HG02938 (cell line): ENCODE measurements at regions not wholly inside any gene's neighbourhood (a gene's known extent, or its start where the extent isn't known, plus 50 kb on each side); places are given as distances from the start of the nearest gene placed in this dataset.

Source experiments
- ATAC-seq: cut with Tn5 transposase; IDR thresholded peaks from one replicate; pipeline ENCODE4 v1.9.1; 2021; ENCODE audit warnings: mild to moderate bottlenecking, moderate library complexity; ENCODE audit not compliant: unreplicated experiment

GRCh38 chr14:89630101-89630829, 213.2 kb upstream of the FOXN3 start:
- no peak for ATAC-seq

DNA sequence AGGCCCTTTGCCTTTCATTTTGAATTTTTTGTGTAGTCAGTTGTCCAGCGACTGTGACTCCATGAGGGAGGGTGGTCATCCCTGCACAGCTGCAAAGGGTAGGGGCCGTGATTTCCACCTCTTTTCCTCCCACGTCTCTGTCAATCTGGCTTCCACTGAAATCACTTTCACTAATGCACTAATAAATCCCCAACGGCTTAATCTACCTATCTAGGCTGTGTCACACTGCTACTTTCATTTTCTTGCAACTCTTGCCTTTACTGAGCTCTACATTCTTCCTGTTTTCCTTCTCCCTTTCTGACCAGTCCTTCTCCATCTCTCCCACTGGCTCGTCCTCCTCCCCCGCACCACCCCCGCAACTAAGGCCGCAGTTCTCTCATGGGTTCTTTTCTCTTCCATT, 212.3 kb upstream of the FOXN3 start:
- no peak for ATAC-seq

DNA sequence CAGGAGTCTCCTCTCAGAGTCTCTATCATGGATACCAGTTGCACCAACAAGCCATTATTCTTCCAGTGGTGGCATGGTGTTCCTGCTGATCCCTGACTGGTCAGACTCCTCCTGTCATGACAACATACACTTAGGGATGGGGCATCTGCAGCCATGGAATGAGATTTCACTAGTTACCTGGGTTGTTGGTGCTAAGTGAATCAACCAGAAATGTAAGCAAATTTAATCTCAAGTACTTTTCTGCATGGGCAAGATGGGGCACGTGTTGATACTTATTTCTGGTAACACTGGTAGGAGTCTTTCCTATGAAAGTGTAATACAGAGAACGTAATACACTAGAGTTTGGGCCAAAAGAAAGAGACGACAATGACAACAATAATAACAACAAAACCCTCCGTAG, 211.5 kb upstream of the FOXN3 start:
- ATAC-seq = no peak

GRCh38 chr14:89626233-89626806, 209.3 kb upstream of the FOXN3 start:
- peak; percentile 54 for ATAC-seq

DNA sequence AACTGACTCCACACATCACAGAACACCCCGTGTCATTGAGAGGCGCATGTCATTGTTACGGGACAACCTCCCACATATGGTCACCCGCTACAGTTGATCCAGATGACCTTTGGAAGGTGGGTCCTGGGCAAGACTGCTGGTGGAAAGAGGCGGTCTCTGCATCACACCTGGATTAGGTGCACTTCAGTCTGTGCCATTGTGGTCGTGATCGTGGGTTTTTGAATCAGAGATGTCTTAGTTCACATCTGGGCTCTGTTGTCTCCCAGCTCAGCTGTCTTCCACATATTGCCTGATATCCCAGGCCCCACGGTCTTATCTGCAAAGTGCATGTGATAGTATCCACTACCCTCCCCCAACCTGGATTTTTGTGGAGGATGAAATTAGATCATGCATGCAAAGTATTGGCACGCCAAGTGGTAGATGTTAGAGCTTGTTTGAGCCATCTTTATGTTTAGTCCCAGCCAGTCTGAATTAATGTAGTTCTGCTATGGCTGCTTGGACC, 208.7 kb upstream of the FOXN3 start:
- no peak for ATAC-seq

- no peak for ATAC-seq
Observed at GRCh38 chr14:89625244-89625713, 208.2 kb upstream of the FOXN3 start.

DNA sequence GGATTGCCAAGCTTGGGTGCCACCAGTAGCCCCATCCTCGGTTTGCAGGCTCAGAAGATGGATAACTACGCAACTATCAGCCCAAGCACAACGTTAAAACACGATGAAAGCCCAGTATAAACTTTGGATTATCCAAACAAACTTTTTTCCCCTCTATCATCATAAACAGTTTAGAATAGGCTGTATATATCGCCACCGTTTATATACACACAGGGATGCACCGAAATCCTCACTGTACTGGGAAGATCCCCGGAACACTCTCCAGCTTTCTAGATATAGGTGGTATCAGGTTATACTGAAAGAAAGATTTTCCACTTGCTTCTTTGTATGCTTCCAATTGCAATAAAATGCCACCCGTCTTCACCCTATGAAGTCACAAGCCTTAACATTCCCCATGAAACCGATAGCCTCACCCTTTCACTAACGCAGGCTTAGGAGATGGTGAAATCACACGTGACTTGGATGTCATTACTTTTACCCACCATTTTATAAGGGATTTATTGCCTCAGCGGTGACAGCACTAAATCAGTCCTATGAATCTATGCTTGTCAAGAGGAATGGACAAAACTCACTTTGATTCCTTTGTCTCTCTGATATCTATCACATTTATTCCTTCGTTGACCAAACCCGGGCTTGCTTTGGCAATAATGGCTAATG, 207.6 kb upstream of the FOXN3 start:
- ATAC-seq = no peak

GRCh38 chr14:89621791-89622638, 205.0 kb upstream of the FOXN3 start:
- no peak for ATAC-seq

- ATAC-seq = no peak
Observed at GRCh38 chr14:89621009-89621421, 204.0 kb upstream of the FOXN3 start.

DNA sequence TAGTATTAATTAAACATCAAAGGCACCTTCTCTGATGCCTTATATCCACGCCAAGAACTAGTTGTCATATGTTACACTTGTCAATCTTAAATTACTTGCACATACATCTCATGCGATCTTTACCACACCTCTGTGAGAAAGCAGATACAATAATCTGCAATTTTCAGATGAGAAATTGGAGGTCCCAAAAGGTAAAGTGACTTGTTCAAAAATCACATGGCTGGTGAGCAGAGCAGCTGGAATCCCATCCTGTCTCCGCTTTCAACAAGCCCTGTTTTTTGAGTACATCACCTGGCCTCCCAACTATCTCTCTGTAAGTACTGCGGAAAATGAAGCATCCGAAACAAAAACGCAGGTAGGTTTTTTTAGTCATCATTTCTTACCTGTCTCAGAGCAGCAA, 203.4 kb upstream of the FOXN3 start:
- no peak for ATAC-seq

GRCh38 chr14:89619596-89619995, 202.6 kb upstream of the FOXN3 start:
- no peak for ATAC-seq

- ATAC-seq = peak; percentile 40
Observed at GRCh38 chr14:89618811-89619551, 201.9 kb upstream of the FOXN3 start.

DNA sequence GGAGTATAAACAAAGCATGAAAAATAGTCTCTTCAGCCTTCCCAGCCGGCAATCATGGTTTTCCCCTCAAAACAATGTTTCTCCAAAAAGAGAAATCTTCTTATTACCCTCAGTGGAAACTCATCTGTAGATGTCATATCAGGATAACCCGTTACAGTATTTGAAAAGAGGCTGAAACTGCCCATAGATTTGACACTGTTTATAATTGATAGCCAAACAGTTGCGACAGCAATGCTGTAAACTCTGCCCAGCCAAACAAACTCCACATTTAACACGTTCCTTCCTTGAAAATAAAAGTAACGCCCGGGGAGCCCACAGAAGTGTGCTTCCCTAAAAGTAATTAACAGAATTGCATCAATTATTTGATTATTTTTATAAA, 201.3 kb upstream of the FOXN3 start:
- ATAC-seq = no peak

DNA sequence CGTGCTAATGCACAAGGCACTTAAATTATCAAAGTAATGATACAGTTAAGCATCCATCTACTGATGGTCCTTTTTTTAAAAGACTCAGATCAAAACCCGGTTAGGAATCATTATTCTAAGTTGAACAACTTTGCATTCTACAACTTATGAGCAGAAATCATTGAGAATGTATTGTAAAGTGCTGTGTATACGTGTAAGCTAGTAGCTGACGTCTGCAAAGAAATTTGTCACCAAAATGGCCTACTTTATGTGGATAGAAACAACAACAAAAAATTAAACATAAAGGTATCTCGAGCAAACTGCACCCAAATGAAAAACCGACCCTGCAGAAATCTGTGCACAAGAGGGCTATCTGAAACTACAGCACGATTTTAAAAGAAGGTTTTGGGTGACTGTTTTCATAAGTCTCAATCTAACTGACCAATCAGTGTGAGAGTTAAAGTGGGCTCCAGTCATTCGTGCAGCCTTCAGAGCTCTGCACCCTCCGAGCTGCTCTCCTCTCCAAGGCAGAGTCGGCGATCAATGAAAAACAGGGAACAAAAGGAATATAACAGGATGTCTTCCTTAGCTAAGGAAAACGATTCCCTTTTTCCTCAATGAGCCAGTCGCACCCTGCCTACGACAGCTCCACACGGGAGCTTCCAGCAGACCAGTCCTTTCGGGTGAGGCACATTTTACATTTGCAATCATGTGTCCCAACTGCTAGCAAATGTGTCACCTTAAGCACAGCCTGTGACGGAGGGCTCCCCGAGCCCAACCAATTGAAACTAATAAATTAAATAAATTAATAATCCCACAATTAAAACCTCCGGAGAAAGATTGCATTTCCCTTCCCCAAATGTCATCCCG, 200.7 kb upstream of the FOXN3 start:
- peak; percentile 32 for ATAC-seq

- peak; percentile 46 for ATAC-seq
Observed at GRCh38 chr14:89616852-89617341, 199.9 kb upstream of the FOXN3 start.

GRCh38 chr14:89616425-89616824, 199.4 kb upstream of the FOXN3 start:
- ATAC-seq = no peak

- no peak for ATAC-seq
Observed at GRCh38 chr14:89615421-89615820, 198.4 kb upstream of the FOXN3 start.

DNA sequence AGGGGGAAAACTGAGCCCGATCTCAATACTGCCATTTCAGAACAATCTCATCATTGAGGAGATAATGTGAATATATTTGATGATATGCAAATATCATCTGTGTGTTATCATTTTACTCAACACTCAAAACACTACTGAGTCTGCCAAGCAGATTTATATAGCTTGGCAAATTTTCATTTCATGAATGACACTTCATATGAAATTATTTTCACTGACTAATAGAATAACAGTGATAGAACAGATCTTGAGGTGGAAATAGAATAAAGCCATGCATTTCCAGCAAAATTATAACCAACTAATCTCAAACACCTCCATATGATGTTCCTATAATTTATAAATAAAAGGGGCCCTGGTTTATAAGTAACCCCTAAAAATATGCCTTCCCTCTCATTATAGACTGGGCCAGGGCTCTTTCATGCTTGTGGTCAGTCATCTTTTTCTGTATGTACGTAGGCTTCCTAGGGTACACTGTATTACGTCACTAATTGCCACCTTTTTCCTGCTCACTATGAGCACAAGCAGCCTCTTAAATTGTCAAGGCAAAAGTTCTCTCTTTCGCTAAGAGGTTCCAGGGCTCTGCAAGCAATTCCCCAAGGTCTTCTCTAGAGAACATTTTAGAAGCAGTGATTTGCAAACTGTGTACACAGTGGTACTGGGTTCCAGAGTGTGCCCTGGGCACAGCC, 197.1 kb upstream of the FOXN3 start:
- ATAC-seq = no peak
